H1 (cell line): ENCODE measurements at regions not wholly inside any gene's neighbourhood (a gene's known extent, or its start where the extent isn't known, plus 50 kb on each side); places are given as distances from the start of the nearest gene placed in this dataset.
"Not testable (repeated sequence)": the region's sequence is repeated elsewhere in the genome, so short reads cannot be mapped to it uniquely, and the experiment has no call there.

Source experiments
- GABPA ChIP-seq: IDR thresholded peaks from 2 replicates; pipeline ENCODE4 v1.6.1; 2011; ENCODE audit warnings: mild to moderate bottlenecking, low read length, moderate library complexity, borderline replicate concordance; ENCODE audit not compliant: insufficient read depth
- JUND ChIP-seq: IDR thresholded peaks from 2 replicates; pipeline ENCODE4 v1.6.1; 2011; ENCODE audit warnings: mild to moderate bottlenecking, improper control_type of control experiment, low read length
- SRF ChIP-seq: IDR thresholded peaks from 2 replicates; pipeline ENCODE4 v1.6.1; 2011; ENCODE audit warnings: mild to moderate bottlenecking, low read depth, low read length, moderate library complexity
- YY1 ChIP-seq: IDR thresholded peaks from 2 replicates; pipeline ENCODE4 v1.6.1; 2011; ENCODE audit warnings: low read depth, mild to moderate bottlenecking, low read length
- TF ChIP-seq, protein P1 (sequence below), 3 experiments: IDR thresholded peaks; 1 replicate in 2 of 3; 2 replicates in 1 of 3; pipeline versions ENCODE4 v1.5.1 to v1.6.1; 2011; ENCODE audit warnings: low read length in 3 of 3, mild to moderate bottlenecking in 3 of 3, inconsistent platforms in 2 of 3, low read depth in 1 of 3, moderate library complexity in 1 of 3; ENCODE audit not compliant: insufficient read depth in 1 of 3; ENCODE audit errors: control extremely low read depth in 1 of 3

DNA sequence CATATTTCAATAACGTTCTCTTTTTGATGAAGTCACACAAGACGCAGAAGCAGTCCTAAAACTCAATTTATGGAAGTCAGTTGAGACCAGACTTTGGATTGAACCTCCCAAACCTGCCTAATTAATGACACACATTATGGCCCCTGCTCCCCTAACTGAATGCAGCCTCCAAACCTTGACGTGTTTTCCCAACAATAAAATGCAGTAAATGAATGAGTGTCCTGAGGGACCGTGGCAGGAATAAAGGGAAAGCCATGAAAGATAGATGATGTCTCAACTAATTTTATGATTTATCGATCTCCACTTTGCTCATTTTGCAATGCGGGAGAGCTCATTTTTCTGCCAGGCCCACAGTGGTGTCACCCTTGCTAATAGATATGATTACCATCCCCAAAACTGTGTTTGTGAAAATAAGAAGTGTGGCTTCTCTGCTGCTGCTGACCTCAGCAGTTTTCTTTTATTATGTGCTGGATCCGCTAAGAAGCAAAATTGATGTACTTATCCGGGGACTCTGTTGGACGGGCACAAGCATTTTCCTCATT lies 189.9 kb downstream of the NPIPA8 start:
- TF ChIP-seq GABPA, JUND, SRF, YY1: not testable (repeated sequence)
- TF ChIP-seq, protein P1, sequence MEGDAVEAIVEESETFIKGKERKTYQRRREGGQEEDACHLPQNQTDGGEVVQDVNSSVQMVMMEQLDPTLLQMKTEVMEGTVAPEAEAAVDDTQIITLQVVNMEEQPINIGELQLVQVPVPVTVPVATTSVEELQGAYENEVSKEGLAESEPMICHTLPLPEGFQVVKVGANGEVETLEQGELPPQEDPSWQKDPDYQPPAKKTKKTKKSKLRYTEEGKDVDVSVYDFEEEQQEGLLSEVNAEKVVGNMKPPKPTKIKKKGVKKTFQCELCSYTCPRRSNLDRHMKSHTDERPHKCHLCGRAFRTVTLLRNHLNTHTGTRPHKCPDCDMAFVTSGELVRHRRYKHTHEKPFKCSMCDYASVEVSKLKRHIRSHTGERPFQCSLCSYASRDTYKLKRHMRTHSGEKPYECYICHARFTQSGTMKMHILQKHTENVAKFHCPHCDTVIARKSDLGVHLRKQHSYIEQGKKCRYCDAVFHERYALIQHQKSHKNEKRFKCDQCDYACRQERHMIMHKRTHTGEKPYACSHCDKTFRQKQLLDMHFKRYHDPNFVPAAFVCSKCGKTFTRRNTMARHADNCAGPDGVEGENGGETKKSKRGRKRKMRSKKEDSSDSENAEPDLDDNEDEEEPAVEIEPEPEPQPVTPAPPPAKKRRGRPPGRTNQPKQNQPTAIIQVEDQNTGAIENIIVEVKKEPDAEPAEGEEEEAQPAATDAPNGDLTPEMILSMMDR (IDR thresholded peaks at IDR 0.05; ENCODE audit: control extremely low read depth in 1 of 3, insufficient read depth in 1 of 3, low read depth in 1 of 3, low read length in 3 of 3) = not testable (repeated sequence)
